Endothelial cell of umbilical vein (primary cell): ENCODE measurements at regions not wholly inside any gene's neighbourhood (a gene's known extent, or its start where the extent isn't known, plus 50 kb on each side); places are given as distances from the start of the nearest gene placed in this dataset.

Source experiments
- BruUV-seq: library from RNA; stranded (reverse); fragments of 400-500 nt; replicated peaks from 2 replicates; lab custom pipeline; 2021; lab: Mats Ljungman, UMichigan
- CTCF ChIA-PET: fragments of 300-600, 350-600 bp; sonication (Branson Sonifier 250); formaldehyde crosslinking; loops from one replicate; lab custom pipeline; 2021; ENCODE audit warnings: antibody characterized with exemption, inconsistent platforms; lab: Charles Lee
- POLR2A ChIA-PET: fragments of 300-600, 350-600 bp; sonication (Branson Sonifier 250); formaldehyde crosslinking; loops from one replicate; lab custom pipeline; 2021; ENCODE audit warnings: antibody characterized with exemption, inconsistent platforms; lab: Charles Lee
- DNase-seq: peaks from one replicate; pipeline ENCODE4 v3.0.0-alpha.2; 2011; ENCODE audit warnings: low read depth, low spot score
- FAIRE-seq: peaks from 2 replicates; lab custom pipeline; 2011; peaks lifted over from hg19 to GRCh38; lab: Jason Lieb, UNC
- H2AFZ ChIP-seq: 2 replicates; pipeline ENCODE4 v1.6.0; 2012; ENCODE audit warnings: low read depth, low read length, control low read depth, inconsistent platforms
- H3K27ac ChIP-seq: 2 replicates; pipeline ENCODE4 v1.5.1; 2011; ENCODE audit warnings: low read depth, mild to moderate bottlenecking, control low read depth, low read length, moderate library complexity; ENCODE audit not compliant: insufficient read depth
- H3K27me3 ChIP-seq, 2 experiments: 2 replicates each; pipeline versions ENCODE4 v1.6.0 to v1.6.1; 2011; ENCODE audit warnings: low read length in 2 of 2, mixed read lengths in 1 of 2; ENCODE audit not compliant: control insufficient read depth in 2 of 2, insufficient read depth in 2 of 2
- H3K36me3 ChIP-seq, 2 experiments: 2 replicates in 1 of 2; 3 replicates in 1 of 2; pipeline ENCODE4 v1.5.1; 2011; ENCODE audit warnings: low read length in 2 of 2, mild to moderate bottlenecking in 1 of 2, moderate library complexity in 1 of 2; ENCODE audit not compliant: control insufficient read depth in 2 of 2, insufficient read depth in 2 of 2; ENCODE audit errors: extremely low read depth in 1 of 2
- H3K4me1 ChIP-seq: 3 replicates; pipeline ENCODE4 v1.5.1; 2011; ENCODE audit warnings: mild to moderate bottlenecking, low read length; ENCODE audit not compliant: control insufficient read depth, insufficient read depth; ENCODE audit errors: extremely low read depth
- H3K4me2 ChIP-seq: 2 replicates; pipeline ENCODE4 v1.6.1; 2011; ENCODE audit warnings: low read length, control low read depth, mixed read lengths; ENCODE audit not compliant: insufficient read depth
- H3K4me3 ChIP-seq, 3 experiments: fragments of 200-600 bp in 1 of 3; sonication (generic), shearing (Covaris generic) in 1 of 3; replicated peaks in 1 of 3; 2 replicates each; pipeline ENCODE4 v1.5.1; 2011 to 2016; ENCODE audit warnings: control low read depth in 3 of 3, low read length in 3 of 3, mild to moderate bottlenecking in 2 of 3, inconsistent platforms in 1 of 3, low read depth in 1 of 3, moderate library complexity in 1 of 3; ENCODE audit not compliant: insufficient read depth in 1 of 3
- H3K79me2 ChIP-seq: 2 replicates; pipeline ENCODE4 v1.6.0; 2012; ENCODE audit warnings: low read length, inconsistent platforms; ENCODE audit not compliant: control insufficient read depth, insufficient read depth
- H3K9ac ChIP-seq: replicated peaks from 2 replicates; pipeline ENCODE3; 2011; ENCODE audit warnings: low read length, control low read depth; ENCODE audit not compliant: insufficient read depth; ENCODE audit errors: extremely low read depth
- H3K9me1 ChIP-seq: replicated peaks from 3 replicates; pipeline ENCODE4 v1.6.0; 2011; ENCODE audit warnings: mild to moderate bottlenecking, low read length; ENCODE audit not compliant: control insufficient read depth, insufficient read depth; ENCODE audit errors: extremely low read depth
- H3K9me3 ChIP-seq: replicated peaks from 2 replicates; pipeline ENCODE4 v1.5.1; 2012; ENCODE audit warnings: low read length, inconsistent platforms; ENCODE audit not compliant: control insufficient read depth, insufficient read depth
- H4K20me1 ChIP-seq: replicated peaks from 2 replicates; pipeline ENCODE3; 2011; ENCODE audit warnings: mild to moderate bottlenecking, low read length; ENCODE audit not compliant: control insufficient read depth, insufficient read depth; ENCODE audit errors: extremely low read depth
- EZH2 ChIP-seq: IDR thresholded peaks from 2 replicates; pipeline ENCODE4 v1.6.1; 2012; ENCODE audit warnings: borderline replicate concordance, low read depth, mild to moderate bottlenecking, moderate library complexity, low read length, inconsistent platforms; ENCODE audit not compliant: severe bottlenecking
- FOS ChIP-seq: IDR thresholded peaks from 2 replicates; pipeline ENCODE4 v1.6.1; 2011; ENCODE audit warnings: mild to moderate bottlenecking, low read length, moderate library complexity, borderline replicate concordance; ENCODE audit not compliant: insufficient read depth
- GATA2 ChIP-seq: IDR thresholded peaks from 2 replicates; pipeline ENCODE4 v1.7.0; 2011; ENCODE audit warnings: low read depth, mild to moderate bottlenecking, moderate library complexity, mixed read lengths, low read length; ENCODE audit not compliant: insufficient read length, insufficient read depth
- JUN ChIP-seq: IDR thresholded peaks from 2 replicates; pipeline ENCODE4 v1.6.1; 2011; ENCODE audit warnings: borderline replicate concordance, low read depth; ENCODE audit not compliant: insufficient read length, insufficient read depth
- POLR2AphosphoS5 ChIP-seq: IDR thresholded peaks from 2 replicates; pipeline ENCODE4 v1.6.1; 2012; ENCODE audit warnings: low read depth, mild to moderate bottlenecking, control low read depth, low read length, moderate library complexity; ENCODE audit not compliant: insufficient read depth
- dilution Hi-C: fragments of 300-500 bp; cut with MboI; formaldehyde crosslinking; loops from one replicate; pipeline ENCODE4 v1.15.0; 2019; ENCODE audit warnings: low sequenced_read_pairs; ENCODE audit not compliant: extremely low pct_ligation_motif_present
- intact Hi-C: fragments of 100-400 bp; cut with micrococcal nuclease; formaldehyde crosslinking; loops from one replicate; pipeline ENCODE4 v1.10.0; 2022
- TF ChIP-seq, protein P1 (sequence below), 2 donors: IDR thresholded peaks; 1 replicate in 1 of 2; 2 replicates in 1 of 2; pipeline ENCODE4 v1.5.1; 2011; ENCODE audit warnings: low read length in 2 of 2, mild to moderate bottlenecking in 2 of 2, moderate library complexity in 2 of 2, control low read depth in 1 of 2, inconsistent platforms in 1 of 2, low read depth in 1 of 2; ENCODE audit not compliant: insufficient read depth in 1 of 2; ENCODE audit errors: extremely low read depth in 1 of 2
- TF ChIP-seq, protein P2 (sequence below): IDR thresholded peaks from 2 replicates; pipeline ENCODE4 v1.6.1; 2011; ENCODE audit not compliant: insufficient read depth, insufficient read length

DNA sequence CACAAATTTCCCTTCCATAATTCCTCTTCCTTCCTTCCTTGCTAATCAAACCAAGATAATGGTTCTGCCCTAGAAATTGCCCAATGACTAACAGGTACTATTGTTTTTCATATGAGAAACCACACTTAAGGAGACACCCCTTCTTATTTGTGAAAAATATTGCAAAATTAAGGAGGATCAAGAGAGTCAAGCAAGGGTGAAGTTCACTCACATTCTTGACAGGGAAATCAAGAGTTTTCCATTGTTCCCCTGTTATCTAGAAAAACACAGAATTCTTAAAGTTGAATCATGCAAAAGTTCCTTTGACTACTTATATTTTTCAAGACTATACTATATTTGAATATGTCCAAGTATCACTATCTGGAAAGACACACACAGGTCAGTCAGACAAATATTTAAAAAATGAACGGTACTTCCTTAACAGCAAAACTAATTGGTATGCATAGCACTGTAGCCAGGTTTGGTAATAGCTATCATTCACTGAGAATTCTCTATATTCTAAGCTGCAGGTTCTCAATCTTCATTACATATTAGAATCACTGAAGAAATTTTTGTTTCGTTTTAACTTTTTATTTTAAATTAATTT lies 897.2 kb downstream of the DIAPH3 start:
- intact Hi-C loops = loop anchor here (1.0 to 5.0 kb wide), 4 partner anchors 52 to 411 kb away; no protein-coding TSS in a partner anchor

More for the DNA sequence above, 897.2 kb downstream of the DIAPH3 start:
- dilution Hi-C loops = no loop called here
- Histone ChIP-seq H3K4me3 (peak overlapping the region in 1 of 3 experiments; percentile 15), H3K27me3 (no peaks in the 10 kb centered on the region), H3K9ac (peak overlapping the region; percentile 34), H3K79me2 (no peaks in the 10 kb centered on the region), H4K20me1 (no peaks in the 10 kb centered on the region), H3K27ac (peak overlapping the region; percentile 37), H3K9me3 (no peaks in the 10 kb centered on the region), H3K4me2 (peak overlapping the region; percentile 89), H2AFZ (no peak overlapping the region), H3K36me3 (no peaks in the 10 kb centered on the region), H3K4me1 (peaks cover 24% of the 10 kb centered on the region), H3K9me1 (no peaks in the 10 kb centered on the region)
- FAIRE-seq (no peak), DNase-seq (peak; percentile 84)
- CTCF ChIA-PET = no interaction called here
- TF ChIP-seq, protein P1, sequence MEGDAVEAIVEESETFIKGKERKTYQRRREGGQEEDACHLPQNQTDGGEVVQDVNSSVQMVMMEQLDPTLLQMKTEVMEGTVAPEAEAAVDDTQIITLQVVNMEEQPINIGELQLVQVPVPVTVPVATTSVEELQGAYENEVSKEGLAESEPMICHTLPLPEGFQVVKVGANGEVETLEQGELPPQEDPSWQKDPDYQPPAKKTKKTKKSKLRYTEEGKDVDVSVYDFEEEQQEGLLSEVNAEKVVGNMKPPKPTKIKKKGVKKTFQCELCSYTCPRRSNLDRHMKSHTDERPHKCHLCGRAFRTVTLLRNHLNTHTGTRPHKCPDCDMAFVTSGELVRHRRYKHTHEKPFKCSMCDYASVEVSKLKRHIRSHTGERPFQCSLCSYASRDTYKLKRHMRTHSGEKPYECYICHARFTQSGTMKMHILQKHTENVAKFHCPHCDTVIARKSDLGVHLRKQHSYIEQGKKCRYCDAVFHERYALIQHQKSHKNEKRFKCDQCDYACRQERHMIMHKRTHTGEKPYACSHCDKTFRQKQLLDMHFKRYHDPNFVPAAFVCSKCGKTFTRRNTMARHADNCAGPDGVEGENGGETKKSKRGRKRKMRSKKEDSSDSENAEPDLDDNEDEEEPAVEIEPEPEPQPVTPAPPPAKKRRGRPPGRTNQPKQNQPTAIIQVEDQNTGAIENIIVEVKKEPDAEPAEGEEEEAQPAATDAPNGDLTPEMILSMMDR (IDR thresholded peaks at IDR 0.05; ENCODE audit: extremely low read depth in 1 of 2, insufficient read depth in 1 of 2, low read depth in 1 of 2, low read length in 2 of 2) = no peak
- peak; percentile 28 for TF ChIP-seq FOS
- TF ChIP-seq EZH2 = no peak
- TF ChIP-seq POLR2AphosphoS5 = peak; percentile 31
- TF ChIP-seq GATA2 = peak; percentile 67
- peak; percentile 57 for TF ChIP-seq JUN
- TF ChIP-seq, protein P2, sequence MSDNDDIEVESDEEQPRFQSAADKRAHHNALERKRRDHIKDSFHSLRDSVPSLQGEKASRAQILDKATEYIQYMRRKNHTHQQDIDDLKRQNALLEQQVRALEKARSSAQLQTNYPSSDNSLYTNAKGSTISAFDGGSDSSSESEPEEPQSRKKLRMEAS = no peak
- POLR2A ChIA-PET = no interaction called here
- BruUV-seq = no TSS peak
